Spleen (tissue), 7 donors: ENCODE measurements at regions not wholly inside any gene's neighbourhood (a gene's known extent, or its start where the extent isn't known, plus 50 kb on each side); places are given as distances from the start of the nearest gene placed in this dataset.

Source experiments
- POLR2AphosphoS5 ChIP-seq, 3 donors: sonication (generic); formaldehyde crosslinking; IDR thresholded peaks; one replicate each; pipeline ENCODE4 v1.5.1; 2017; ENCODE audit warnings: antibody characterized with exemption in 3 of 3
- TF ChIP-seq, protein P1 (sequence below), 11 experiments: fragments of 200-600 bp in 7 of 11; fragments of 450-650 bp in 4 of 11; sonication (generic) in 4 of 11; IDR thresholded peaks in 8 of 11; conservative IDR thresholded peaks in 3 of 11; 1 replicate in 7 of 11; 2 replicates in 4 of 11; pipeline versions ENCODE4 v1.4.0 to v1.8.0; 2016 to 2021; ENCODE audit warnings: antibody characterized with exemption in 11 of 11, inconsistent platforms in 4 of 11, mild to moderate bottlenecking in 1 of 11
- donor health status: DM: no; HTN: no; CAD: no; lungs with moderate emphysema.
- donor health status: DM: no; HTN: no; CAD: no.
- donor health status: DM: no; HTN: no; CAD: no.

DNA sequence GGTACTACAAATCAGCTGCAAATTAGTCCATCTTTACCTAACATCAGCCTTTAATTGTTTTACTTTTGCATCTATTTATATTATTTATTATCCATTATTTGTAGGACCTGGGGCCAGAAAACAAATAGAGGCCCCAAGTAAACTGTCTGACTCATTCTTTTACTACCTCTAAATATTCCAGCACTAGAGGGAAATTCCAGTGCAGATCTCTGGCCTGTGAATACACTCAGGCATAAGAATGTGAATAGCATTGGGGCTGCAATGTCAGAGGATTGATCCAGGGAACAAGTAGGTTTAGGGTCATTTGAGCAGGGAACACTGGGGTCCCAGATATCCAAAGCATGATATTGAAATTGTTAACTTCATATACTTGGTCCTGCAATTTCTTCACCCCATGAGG, 176.6 kb upstream of the TYRP1 start:
- TF ChIP-seq, protein P1, sequence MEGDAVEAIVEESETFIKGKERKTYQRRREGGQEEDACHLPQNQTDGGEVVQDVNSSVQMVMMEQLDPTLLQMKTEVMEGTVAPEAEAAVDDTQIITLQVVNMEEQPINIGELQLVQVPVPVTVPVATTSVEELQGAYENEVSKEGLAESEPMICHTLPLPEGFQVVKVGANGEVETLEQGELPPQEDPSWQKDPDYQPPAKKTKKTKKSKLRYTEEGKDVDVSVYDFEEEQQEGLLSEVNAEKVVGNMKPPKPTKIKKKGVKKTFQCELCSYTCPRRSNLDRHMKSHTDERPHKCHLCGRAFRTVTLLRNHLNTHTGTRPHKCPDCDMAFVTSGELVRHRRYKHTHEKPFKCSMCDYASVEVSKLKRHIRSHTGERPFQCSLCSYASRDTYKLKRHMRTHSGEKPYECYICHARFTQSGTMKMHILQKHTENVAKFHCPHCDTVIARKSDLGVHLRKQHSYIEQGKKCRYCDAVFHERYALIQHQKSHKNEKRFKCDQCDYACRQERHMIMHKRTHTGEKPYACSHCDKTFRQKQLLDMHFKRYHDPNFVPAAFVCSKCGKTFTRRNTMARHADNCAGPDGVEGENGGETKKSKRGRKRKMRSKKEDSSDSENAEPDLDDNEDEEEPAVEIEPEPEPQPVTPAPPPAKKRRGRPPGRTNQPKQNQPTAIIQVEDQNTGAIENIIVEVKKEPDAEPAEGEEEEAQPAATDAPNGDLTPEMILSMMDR (IDR thresholded peaks at IDR 0.05 in 8 of 11, conservative IDR thresholded peaks at IDR 0.05 in 3 of 11), result no peak
- no peak for TF ChIP-seq POLR2AphosphoS5 (IDR thresholded peaks at IDR 0.05)
